ENCODE measurements at regions not wholly inside any gene's neighbourhood (a gene's known extent, or its start where the extent isn't known, plus 50 kb on each side); places are given as distances from the start of the nearest gene placed in this dataset.

DNA sequence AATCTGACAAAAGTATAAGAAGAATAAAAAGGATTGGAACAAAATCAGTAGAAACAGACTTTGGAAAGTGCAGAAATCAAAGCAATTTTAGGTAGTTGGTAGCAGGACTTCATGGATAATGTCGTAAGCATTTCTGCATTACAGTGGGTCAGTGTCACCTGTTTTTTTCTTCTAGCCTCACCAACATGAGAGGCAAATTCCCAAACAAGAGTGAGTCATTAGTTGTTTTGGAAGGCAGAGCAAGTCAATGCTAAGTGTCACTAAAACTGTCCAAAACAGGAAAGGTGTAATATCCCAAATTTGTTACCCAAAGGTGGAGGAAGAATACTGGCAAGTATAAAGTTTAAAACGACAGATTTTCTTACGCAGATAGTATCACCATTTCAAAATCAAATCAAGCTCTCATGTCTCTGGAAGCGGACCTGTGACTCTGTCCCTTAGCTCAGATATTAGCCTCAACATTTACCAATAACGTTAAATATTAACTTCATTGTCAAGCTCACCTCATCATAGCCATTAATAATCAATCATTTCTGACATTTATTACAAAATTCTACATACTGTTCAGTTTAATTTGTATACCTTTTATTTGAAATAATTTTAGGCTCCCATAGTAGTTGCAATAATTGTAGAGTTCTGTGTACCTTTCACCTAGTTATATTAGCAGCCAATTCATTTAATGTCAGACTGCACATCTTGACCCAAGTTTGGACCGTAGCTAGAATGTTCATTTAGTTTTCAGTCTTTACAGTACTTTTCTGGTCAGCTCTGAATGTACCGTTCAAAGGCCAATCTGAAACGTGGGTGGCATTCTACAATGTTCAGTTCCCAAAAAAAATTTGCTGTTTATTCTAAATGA lies 901.2 kb upstream of the COX7C start:
- TF ChIP-seq JUN (CRISPR knock-in tag; IDR thresholded peaks at IDR 0.05) (no peak), ZNF263 (CRISPR knock-in tag; IDR thresholded peaks at IDR 0.05; ENCODE audit: low read depth) (no peak)
- TF ChIP-seq, protein P1, sequence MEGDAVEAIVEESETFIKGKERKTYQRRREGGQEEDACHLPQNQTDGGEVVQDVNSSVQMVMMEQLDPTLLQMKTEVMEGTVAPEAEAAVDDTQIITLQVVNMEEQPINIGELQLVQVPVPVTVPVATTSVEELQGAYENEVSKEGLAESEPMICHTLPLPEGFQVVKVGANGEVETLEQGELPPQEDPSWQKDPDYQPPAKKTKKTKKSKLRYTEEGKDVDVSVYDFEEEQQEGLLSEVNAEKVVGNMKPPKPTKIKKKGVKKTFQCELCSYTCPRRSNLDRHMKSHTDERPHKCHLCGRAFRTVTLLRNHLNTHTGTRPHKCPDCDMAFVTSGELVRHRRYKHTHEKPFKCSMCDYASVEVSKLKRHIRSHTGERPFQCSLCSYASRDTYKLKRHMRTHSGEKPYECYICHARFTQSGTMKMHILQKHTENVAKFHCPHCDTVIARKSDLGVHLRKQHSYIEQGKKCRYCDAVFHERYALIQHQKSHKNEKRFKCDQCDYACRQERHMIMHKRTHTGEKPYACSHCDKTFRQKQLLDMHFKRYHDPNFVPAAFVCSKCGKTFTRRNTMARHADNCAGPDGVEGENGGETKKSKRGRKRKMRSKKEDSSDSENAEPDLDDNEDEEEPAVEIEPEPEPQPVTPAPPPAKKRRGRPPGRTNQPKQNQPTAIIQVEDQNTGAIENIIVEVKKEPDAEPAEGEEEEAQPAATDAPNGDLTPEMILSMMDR (IDR thresholded peaks at IDR 0.05) = no peak
- TF ChIP-seq, protein P2, sequence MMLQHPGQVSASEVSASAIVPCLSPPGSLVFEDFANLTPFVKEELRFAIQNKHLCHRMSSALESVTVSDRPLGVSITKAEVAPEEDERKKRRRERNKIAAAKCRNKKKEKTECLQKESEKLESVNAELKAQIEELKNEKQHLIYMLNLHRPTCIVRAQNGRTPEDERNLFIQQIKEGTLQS (CRISPR knock-in tag; conservative IDR thresholded peaks at IDR 0.05) = no peak
- TF ChIP-seq, protein P3, sequence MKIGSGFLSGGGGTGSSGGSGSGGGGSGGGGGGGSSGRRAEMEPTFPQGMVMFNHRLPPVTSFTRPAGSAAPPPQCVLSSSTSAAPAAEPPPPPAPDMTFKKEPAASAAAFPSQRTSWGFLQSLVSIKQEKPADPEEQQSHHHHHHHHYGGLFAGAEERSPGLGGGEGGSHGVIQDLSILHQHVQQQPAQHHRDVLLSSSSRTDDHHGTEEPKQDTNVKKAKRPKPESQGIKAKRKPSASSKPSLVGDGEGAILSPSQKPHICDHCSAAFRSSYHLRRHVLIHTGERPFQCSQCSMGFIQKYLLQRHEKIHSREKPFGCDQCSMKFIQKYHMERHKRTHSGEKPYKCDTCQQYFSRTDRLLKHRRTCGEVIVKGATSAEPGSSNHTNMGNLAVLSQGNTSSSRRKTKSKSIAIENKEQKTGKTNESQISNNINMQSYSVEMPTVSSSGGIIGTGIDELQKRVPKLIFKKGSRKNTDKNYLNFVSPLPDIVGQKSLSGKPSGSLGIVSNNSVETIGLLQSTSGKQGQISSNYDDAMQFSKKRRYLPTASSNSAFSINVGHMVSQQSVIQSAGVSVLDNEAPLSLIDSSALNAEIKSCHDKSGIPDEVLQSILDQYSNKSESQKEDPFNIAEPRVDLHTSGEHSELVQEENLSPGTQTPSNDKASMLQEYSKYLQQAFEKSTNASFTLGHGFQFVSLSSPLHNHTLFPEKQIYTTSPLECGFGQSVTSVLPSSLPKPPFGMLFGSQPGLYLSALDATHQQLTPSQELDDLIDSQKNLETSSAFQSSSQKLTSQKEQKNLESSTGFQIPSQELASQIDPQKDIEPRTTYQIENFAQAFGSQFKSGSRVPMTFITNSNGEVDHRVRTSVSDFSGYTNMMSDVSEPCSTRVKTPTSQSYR (CRISPR knock-in tag; IDR thresholded peaks at IDR 0.05) = no peak
- TF ChIP-seq, protein P4, sequence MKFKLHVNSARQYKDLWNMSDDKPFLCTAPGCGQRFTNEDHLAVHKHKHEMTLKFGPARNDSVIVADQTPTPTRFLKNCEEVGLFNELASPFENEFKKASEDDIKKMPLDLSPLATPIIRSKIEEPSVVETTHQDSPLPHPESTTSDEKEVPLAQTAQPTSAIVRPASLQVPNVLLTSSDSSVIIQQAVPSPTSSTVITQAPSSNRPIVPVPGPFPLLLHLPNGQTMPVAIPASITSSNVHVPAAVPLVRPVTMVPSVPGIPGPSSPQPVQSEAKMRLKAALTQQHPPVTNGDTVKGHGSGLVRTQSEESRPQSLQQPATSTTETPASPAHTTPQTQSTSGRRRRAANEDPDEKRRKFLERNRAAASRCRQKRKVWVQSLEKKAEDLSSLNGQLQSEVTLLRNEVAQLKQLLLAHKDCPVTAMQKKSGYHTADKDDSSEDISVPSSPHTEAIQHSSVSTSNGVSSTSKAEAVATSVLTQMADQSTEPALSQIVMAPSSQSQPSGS (CRISPR knock-in tag; IDR thresholded peaks at IDR 0.05; ENCODE audit: borderline replicate concordance, low read depth) = no peak
- TF ChIP-seq, protein P5, sequence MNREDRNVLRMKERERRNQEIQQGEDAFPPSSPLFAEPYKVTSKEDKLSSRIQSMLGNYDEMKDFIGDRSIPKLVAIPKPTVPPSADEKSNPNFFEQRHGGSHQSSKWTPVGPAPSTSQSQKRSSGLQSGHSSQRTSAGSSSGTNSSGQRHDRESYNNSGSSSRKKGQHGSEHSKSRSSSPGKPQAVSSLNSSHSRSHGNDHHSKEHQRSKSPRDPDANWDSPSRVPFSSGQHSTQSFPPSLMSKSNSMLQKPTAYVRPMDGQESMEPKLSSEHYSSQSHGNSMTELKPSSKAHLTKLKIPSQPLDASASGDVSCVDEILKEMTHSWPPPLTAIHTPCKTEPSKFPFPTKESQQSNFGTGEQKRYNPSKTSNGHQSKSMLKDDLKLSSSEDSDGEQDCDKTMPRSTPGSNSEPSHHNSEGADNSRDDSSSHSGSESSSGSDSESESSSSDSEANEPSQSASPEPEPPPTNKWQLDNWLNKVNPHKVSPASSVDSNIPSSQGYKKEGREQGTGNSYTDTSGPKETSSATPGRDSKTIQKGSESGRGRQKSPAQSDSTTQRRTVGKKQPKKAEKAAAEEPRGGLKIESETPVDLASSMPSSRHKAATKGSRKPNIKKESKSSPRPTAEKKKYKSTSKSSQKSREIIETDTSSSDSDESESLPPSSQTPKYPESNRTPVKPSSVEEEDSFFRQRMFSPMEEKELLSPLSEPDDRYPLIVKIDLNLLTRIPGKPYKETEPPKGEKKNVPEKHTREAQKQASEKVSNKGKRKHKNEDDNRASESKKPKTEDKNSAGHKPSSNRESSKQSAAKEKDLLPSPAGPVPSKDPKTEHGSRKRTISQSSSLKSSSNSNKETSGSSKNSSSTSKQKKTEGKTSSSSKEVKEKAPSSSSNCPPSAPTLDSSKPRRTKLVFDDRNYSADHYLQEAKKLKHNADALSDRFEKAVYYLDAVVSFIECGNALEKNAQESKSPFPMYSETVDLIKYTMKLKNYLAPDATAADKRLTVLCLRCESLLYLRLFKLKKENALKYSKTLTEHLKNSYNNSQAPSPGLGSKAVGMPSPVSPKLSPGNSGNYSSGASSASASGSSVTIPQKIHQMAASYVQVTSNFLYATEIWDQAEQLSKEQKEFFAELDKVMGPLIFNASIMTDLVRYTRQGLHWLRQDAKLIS (CRISPR knock-in tag; IDR thresholded peaks at IDR 0.05; ENCODE audit: borderline replicate concordance) = no peak
